ENCODE measurements at regions not wholly inside any gene's neighbourhood (a gene's known extent, or its start where the extent isn't known, plus 50 kb on each side); places are given as distances from the start of the nearest gene placed in this dataset.

DNA sequence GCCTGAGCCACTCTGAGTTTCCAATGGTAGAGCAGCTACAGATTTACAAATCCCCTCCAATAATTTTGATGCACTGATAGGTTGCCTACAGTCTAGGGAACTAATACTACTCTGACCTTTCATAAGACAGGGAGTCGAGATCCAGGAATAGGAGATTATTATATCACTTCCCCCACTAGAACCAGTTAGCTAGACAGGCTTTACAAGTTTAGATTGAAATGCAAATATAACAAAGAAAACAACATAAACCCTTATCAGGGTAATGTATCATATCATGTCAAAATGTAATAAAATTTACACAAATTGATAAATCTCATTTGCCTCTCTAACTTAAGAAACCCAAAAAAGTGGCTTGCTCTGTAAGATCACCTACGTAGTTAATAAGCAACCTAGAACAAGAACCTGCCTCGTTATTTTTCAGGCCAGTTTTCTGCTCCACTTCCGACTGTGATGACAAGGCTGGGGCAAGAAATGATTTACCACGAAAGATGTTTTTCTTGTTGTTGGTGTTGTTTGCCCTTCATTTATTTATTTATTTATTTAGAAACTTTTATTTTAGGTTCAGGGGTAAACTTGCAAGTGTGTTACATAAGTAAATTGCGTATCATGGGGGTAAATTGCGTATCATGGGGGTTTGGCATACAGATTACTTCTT is 504.2 kb upstream of the ID4 start:
- TF ChIP-seq CTCF (IDR thresholded peaks at IDR 0.05; ENCODE audit: low read length) (no peak), EZH2 (IDR thresholded peaks at IDR 0.05; ENCODE audit: borderline replicate concordance, low read length) (no peak)

Data from OCI-LY1 (cell line).